Right atrium auricular region (tissue), 2 donors: ENCODE measurements at regions not wholly inside any gene's neighbourhood (a gene's known extent, or its start where the extent isn't known, plus 50 kb on each side); places are given as distances from the start of the nearest gene placed in this dataset.

Experiments
- DNase-seq: peaks from one replicate; pipeline ENCODE4 v3.0.0-alpha.2; 2019; ENCODE audit warnings: low spot score
- H3K27ac ChIP-seq, 2 donors: fragments of 200-600 bp; sonication (generic); 1 replicate in 1 of 2; 2 replicates in 1 of 2; pipeline ENCODE4 v1.5.1; 2016 to 2019
- H3K27me3 ChIP-seq, 2 donors: fragments of 200-600 bp; sonication (generic); one replicate each; pipeline versions ENCODE4 v1.5.1 to v1.6.0; 2017 to 2019
- H3K36me3 ChIP-seq: fragments of 200-600 bp; sonication (generic); one replicate; pipeline ENCODE4 v1.5.1; 2016
- H3K4me1 ChIP-seq, 2 donors: fragments of 200-600 bp; sonication (generic); one replicate each; pipeline versions ENCODE4 v1.5.1 to v1.6.0; 2017 to 2019
- H3K4me3 ChIP-seq, 2 donors: fragments of 200-600 bp; sonication (generic); 1 replicate in 1 of 2; 2 replicates in 1 of 2; pipeline ENCODE4 v1.5.1; 2017 to 2019; ENCODE audit warnings: mild to moderate bottlenecking in 1 of 2, moderate library complexity in 1 of 2
- H3K9me3 ChIP-seq, 2 donors: fragments of 200-600 bp; sonication (generic); one replicate each; pipeline ENCODE4 v1.5.1; 2019
- CTCF ChIP-seq, 2 donors: fragments of 200-600 bp; sonication (generic); IDR thresholded peaks; one replicate each; pipeline ENCODE4 v1.5.1; 2019; ENCODE audit warnings: antibody characterized with exemption in 2 of 2

- no peaks in the 10 kb centered on the region for H3K36me3 ChIP-seq
- no peak for TF ChIP-seq CTCF (IDR thresholded peaks at IDR 0.05)
- no peaks in the 10 kb centered on the region for H3K9me3 ChIP-seq
- peaks cover 0 to 11% of the 10 kb centered on the region in 2 donors for H3K4me1 ChIP-seq
- no peaks in the 10 kb centered on the region for H3K27me3 ChIP-seq
- no peak overlapping the region for H3K4me3 ChIP-seq
- DNase-seq, result no peak
- H3K27ac ChIP-seq, result no peak overlapping the region
These were observed 147.5 kb upstream of the NCK2 start for GRCh38 chr2:105597011-105597805.

GRCh38 chr2:105596411-105596921 lies 148.2 kb upstream of the NCK2 start:
- H3K36me3 ChIP-seq, result no peaks in the 10 kb centered on the region

GRCh38 chr2:105595536-105595935 lies 149.2 kb upstream of the NCK2 start:
- Histone ChIP-seq H3K27me3 (no peaks in the 10 kb centered on the region), H3K4me3 (no peak overlapping the region), H3K4me1 (peaks cover 0 to 5% of the 10 kb centered on the region in 2 donors), H3K27ac (no peak overlapping the region), H3K9me3 (no peaks in the 10 kb centered on the region), H3K36me3 (no peaks in the 10 kb centered on the region)
- no peak for TF ChIP-seq CTCF (IDR thresholded peaks at IDR 0.05)
- no peak for DNase-seq

More at GRCh38 chr2:105596411-105596921, 148.2 kb upstream of the NCK2 start:
- no peaks in the 10 kb centered on the region for H3K27me3 ChIP-seq
- no peak overlapping the region for H3K4me3 ChIP-seq
- H3K9me3 ChIP-seq, result no peaks in the 10 kb centered on the region
- peaks cover 0 to 11% of the 10 kb centered on the region in 2 donors for H3K4me1 ChIP-seq
- TF ChIP-seq CTCF (IDR thresholded peaks at IDR 0.05), result no peak
- H3K27ac ChIP-seq, result no peak overlapping the region
- DNase-seq, result no peak

- no peak for TF ChIP-seq CTCF (IDR thresholded peaks at IDR 0.05)
- Histone ChIP-seq H3K27ac (no peak overlapping the region), H3K4me3 (no peak overlapping the region), H3K36me3 (no peaks in the 10 kb centered on the region), H3K9me3 (peaks cover 0 to 7% of the 10 kb centered on the region in 2 donors), H3K4me1 (no peaks in the 10 kb centered on the region), H3K27me3 (no peaks in the 10 kb centered on the region)
- DNase-seq, result no peak
These were observed 151.3 kb upstream of the NCK2 start for GRCh38 chr2:105593221-105593967.

GRCh38 chr2:105592288-105592687 lies 152.4 kb upstream of the NCK2 start:
- no peak overlapping the region for H3K4me3 ChIP-seq
- peaks cover 0 to 7% of the 10 kb centered on the region in 2 donors for H3K9me3 ChIP-seq
- TF ChIP-seq CTCF (IDR thresholded peaks at IDR 0.05), result no peak
- H3K27me3 ChIP-seq, result no peaks in the 10 kb centered on the region
- H3K36me3 ChIP-seq, result no peaks in the 10 kb centered on the region
- H3K4me1 ChIP-seq, result no peaks in the 10 kb centered on the region
- H3K27ac ChIP-seq, result no peak overlapping the region
- no peak for DNase-seq
